ENCODE measurements at regions not wholly inside any gene's neighbourhood (a gene's known extent, or its start where the extent isn't known, plus 50 kb on each side); places are given as distances from the start of the nearest gene placed in this dataset.

DNA sequence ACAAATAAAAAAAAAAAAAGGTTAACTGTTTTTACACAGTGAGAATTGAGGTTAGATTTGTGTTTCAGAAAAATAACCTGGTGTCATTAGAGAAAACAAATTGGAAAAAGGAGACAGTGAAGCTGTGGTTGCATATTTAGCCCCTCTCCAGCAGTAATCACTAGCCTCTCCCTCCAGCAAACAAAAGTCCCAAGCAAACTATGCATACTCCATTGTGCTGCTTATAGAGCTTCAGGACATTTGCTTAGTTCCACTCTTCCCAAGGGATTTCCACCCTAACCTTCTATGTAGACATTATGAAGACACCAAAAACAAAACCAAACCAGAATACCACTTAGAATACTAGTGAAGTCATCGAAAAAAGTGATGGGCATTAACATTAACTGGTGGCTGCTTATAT lies 534.2 kb upstream of the CDH2 start (continued):
- TF ChIP-seq, protein P1, sequence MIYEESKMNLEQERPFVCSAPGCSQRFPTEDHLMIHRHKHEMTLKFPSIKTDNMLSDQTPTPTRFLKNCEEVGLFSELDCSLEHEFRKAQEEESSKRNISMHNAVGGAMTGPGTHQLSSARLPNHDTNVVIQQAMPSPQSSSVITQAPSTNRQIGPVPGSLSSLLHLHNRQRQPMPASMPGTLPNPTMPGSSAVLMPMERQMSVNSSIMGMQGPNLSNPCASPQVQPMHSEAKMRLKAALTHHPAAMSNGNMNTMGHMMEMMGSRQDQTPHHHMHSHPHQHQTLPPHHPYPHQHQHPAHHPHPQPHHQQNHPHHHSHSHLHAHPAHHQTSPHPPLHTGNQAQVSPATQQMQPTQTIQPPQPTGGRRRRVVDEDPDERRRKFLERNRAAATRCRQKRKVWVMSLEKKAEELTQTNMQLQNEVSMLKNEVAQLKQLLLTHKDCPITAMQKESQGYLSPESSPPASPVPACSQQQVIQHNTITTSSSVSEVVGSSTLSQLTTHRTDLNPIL (CRISPR knock-in tag; IDR thresholded peaks at IDR 0.05; ENCODE audit: low read depth), result no peak
- TF ChIP-seq GLIS3 (CRISPR knock-in tag; IDR thresholded peaks at IDR 0.05) (no peak), CSDC2 (CRISPR knock-in tag; IDR thresholded peaks at IDR 0.05) (no peak)
- TF ChIP-seq, protein P2, sequence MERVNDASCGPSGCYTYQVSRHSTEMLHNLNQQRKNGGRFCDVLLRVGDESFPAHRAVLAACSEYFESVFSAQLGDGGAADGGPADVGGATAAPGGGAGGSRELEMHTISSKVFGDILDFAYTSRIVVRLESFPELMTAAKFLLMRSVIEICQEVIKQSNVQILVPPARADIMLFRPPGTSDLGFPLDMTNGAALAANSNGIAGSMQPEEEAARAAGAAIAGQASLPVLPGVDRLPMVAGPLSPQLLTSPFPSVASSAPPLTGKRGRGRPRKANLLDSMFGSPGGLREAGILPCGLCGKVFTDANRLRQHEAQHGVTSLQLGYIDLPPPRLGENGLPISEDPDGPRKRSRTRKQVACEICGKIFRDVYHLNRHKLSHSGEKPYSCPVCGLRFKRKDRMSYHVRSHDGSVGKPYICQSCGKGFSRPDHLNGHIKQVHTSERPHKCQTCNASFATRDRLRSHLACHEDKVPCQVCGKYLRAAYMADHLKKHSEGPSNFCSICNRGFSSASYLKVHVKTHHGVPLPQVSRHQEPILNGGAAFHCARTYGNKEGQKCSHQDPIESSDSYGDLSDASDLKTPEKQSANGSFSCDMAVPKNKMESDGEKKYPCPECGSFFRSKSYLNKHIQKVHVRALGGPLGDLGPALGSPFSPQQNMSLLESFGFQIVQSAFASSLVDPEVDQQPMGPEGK (CRISPR knock-in tag; IDR thresholded peaks at IDR 0.05; ENCODE audit: borderline replicate concordance), result no peak

DNA sequence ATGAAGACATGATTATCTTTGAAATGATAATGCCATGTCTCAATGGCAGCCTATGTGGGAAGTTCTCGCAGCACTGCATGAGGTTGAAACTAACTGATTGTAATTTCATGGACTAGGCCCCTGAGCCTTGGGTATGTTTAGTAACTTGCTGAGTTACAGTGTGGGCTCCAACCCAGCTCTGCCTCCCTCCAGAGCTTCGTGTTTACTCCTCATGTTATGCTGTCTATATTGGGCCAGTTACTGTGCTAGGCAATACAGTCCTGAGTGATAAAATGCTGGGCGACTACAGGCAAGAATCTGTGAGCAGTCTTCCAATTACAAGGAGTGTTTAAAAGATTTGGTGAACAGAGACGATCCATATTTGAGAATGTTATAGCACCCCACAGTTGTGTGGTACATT lies 530.1 kb upstream of the CDH2 start:
- ATAC-seq, result no peak
- TF ChIP-seq ESRRG (CRISPR knock-in tag; IDR thresholded peaks at IDR 0.05) (no peak), ARNTL (CRISPR knock-in tag; IDR thresholded peaks at IDR 0.05; ENCODE audit: borderline replicate concordance, low read depth) (no peak), ZNF8 (CRISPR knock-in tag; IDR thresholded peaks at IDR 0.05) (no peak), TCF4 (CRISPR knock-in tag; IDR thresholded peaks at IDR 0.05; ENCODE audit: borderline replicate concordance) (no peak), RARB (CRISPR knock-in tag; IDR thresholded peaks at IDR 0.05) (no peak), ZNF565 (CRISPR knock-in tag; conservative IDR thresholded peaks at IDR 0.05; ENCODE audit: low read depth) (no peak), ZC3H10 (CRISPR knock-in tag; IDR thresholded peaks at IDR 0.05) (no peak), SNAI2 (CRISPR knock-in tag; IDR thresholded peaks at IDR 0.05) (no peak), ZFP30 (CRISPR knock-in tag; IDR thresholded peaks at IDR 0.05) (no peak), TOX (CRISPR knock-in tag; IDR thresholded peaks at IDR 0.05; ENCODE audit: borderline replicate concordance) (no peak), OSR1 (CRISPR knock-in tag; IDR thresholded peaks at IDR 0.05) (no peak)
- TF ChIP-seq, protein P2 (CRISPR knock-in tag; IDR thresholded peaks at IDR 0.05; ENCODE audit: borderline replicate concordance), result no peak
- TF ChIP-seq, protein P3, sequence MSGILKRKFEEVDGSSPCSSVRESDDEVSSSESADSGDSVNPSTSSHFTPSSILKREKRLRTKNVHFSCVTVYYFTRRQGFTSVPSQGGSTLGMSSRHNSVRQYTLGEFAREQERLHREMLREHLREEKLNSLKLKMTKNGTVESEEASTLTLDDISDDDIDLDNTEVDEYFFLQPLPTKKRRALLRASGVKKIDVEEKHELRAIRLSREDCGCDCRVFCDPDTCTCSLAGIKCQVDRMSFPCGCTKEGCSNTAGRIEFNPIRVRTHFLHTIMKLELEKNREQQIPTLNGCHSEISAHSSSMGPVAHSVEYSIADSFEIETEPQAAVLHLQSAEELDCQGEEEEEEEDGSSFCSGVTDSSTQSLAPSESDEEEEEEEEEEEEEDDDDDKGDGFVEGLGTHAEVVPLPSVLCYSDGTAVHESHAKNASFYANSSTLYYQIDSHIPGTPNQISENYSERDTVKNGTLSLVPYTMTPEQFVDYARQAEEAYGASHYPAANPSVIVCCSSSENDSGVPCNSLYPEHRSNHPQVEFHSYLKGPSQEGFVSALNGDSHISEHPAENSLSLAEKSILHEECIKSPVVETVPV (CRISPR knock-in tag; IDR thresholded peaks at IDR 0.05), result no peak
- TF ChIP-seq, protein P4, sequence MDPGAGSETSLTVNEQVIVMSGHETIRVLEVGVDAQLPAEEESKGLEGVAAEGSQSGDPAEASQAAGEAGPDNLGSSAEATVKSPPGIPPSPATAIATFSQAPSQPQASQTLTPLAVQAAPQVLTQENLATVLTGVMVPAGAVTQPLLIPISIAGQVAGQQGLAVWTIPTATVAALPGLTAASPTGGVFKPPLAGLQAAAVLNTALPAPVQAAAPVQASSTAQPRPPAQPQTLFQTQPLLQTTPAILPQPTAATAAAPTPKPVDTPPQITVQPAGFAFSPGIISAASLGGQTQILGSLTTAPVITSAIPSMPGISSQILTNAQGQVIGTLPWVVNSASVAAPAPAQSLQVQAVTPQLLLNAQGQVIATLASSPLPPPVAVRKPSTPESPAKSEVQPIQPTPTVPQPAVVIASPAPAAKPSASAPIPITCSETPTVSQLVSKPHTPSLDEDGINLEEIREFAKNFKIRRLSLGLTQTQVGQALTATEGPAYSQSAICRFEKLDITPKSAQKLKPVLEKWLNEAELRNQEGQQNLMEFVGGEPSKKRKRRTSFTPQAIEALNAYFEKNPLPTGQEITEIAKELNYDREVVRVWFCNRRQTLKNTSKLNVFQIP (CRISPR knock-in tag; IDR thresholded peaks at IDR 0.05; ENCODE audit: borderline replicate concordance, low read depth), result no peak

DNA sequence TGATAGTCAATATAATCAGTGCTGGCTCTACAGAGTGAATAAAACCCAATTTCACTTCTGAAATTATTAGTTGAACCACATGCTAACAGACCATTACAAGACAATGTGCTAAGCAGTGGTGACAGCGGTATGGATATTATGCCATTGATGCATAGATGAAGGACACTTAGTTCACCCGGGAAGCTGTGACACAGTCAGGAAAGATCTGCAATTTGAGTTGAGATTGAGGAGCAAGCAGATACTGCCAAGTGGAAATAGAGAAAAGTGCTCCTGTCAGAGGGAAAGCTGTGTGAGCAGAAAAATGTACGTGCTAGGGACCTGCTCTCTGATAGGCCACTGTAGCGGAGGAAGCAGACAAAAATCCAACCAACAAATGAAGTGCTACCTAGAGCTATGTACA lies 529.5 kb upstream of the CDH2 start:
- no peak for ATAC-seq

More for the DNA sequence above, 529.5 kb upstream of the CDH2 start:
- no peak for TF ChIP-seq TCF4 (CRISPR knock-in tag; IDR thresholded peaks at IDR 0.05; ENCODE audit: borderline replicate concordance)
- no peak for TF ChIP-seq RARB (CRISPR knock-in tag; IDR thresholded peaks at IDR 0.05)
- no peak for TF ChIP-seq SNAI2 (CRISPR knock-in tag; IDR thresholded peaks at IDR 0.05)
- no peak for TF ChIP-seq ZC3H10 (CRISPR knock-in tag; IDR thresholded peaks at IDR 0.05)
- TF ChIP-seq ZNF565 (CRISPR knock-in tag; conservative IDR thresholded peaks at IDR 0.05; ENCODE audit: low read depth), result no peak
- no peak for TF ChIP-seq TOX (CRISPR knock-in tag; IDR thresholded peaks at IDR 0.05; ENCODE audit: borderline replicate concordance)
- no peak for TF ChIP-seq ZFP3 (CRISPR knock-in tag; IDR thresholded peaks at IDR 0.05)
- TF ChIP-seq, protein P5, sequence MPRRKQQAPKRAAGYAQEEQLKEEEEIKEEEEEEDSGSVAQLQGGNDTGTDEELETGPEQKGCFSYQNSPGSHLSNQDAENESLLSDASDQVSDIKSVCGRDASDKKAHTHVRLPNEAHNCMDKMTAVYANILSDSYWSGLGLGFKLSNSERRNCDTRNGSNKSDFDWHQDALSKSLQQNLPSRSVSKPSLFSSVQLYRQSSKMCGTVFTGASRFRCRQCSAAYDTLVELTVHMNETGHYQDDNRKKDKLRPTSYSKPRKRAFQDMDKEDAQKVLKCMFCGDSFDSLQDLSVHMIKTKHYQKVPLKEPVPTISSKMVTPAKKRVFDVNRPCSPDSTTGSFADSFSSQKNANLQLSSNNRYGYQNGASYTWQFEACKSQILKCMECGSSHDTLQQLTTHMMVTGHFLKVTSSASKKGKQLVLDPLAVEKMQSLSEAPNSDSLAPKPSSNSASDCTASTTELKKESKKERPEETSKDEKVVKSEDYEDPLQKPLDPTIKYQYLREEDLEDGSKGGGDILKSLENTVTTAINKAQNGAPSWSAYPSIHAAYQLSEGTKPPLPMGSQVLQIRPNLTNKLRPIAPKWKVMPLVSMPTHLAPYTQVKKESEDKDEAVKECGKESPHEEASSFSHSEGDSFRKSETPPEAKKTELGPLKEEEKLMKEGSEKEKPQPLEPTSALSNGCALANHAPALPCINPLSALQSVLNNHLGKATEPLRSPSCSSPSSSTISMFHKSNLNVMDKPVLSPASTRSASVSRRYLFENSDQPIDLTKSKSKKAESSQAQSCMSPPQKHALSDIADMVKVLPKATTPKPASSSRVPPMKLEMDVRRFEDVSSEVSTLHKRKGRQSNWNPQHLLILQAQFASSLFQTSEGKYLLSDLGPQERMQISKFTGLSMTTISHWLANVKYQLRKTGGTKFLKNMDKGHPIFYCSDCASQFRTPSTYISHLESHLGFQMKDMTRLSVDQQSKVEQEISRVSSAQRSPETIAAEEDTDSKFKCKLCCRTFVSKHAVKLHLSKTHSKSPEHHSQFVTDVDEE (CRISPR knock-in tag; IDR thresholded peaks at IDR 0.05), result no peak
- no peak for TF ChIP-seq BACH2 (CRISPR knock-in tag; IDR thresholded peaks at IDR 0.05; ENCODE audit: borderline replicate concordance)
- TF ChIP-seq ZFP30 (CRISPR knock-in tag; IDR thresholded peaks at IDR 0.05), result no peak
- TF ChIP-seq OSR1 (CRISPR knock-in tag; IDR thresholded peaks at IDR 0.05), result no peak
- TF ChIP-seq ZNF70 (CRISPR knock-in tag; IDR thresholded peaks at IDR 0.05), result no peak

All from SK-N-SH treated with all-trans-retinoic acid at 6 μM for 48 hours (cell line).